Middle frontal gyrus (tissue), 1 donor: ENCODE measurements at regions not wholly inside any gene's neighbourhood (a gene's known extent, or its start where the extent isn't known, plus 50 kb on each side); places are given as distances from the start of the nearest gene placed in this dataset.

Experiments used
- DNase-seq: peaks from one replicate; pipeline ENCODE4 v3.0.0-alpha.2; 2015; ENCODE audit warnings: low spot score; ENCODE audit errors: extremely low spot score

DNA sequence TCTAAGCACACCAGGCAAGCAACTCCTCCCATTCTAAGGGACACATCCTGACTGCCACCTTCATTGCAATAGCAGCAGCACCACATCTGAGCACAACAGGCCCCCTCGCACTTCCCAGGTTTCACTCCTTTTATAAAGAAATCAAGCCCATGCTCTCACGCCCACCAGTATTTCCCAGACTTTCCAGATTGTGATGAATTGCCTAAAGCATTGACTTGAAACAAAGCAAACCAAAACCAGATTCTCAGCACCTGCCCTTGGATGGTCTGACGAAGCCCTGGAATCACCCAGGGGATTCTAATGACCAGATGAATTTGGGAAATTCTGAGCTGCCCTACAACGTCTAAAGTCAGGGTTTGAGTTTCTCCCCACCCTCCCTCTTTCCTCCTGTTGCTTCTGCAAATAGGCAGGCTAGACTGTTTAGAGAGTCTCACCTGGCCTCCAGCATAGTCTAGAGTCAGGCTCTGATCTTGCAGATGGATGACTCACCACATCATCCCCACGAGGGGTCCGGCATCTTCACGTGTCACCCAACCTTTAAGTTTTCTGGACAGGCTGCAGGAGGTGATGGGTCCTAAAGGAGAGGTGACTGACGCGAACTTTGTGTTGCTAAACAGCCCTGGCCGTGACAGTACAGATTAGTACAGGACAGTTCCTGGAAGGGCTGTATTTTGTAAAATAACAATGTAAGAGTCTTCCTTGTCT is 198.0 kb downstream of the SKIDA1 start:
- no peak for DNase-seq

DNA sequence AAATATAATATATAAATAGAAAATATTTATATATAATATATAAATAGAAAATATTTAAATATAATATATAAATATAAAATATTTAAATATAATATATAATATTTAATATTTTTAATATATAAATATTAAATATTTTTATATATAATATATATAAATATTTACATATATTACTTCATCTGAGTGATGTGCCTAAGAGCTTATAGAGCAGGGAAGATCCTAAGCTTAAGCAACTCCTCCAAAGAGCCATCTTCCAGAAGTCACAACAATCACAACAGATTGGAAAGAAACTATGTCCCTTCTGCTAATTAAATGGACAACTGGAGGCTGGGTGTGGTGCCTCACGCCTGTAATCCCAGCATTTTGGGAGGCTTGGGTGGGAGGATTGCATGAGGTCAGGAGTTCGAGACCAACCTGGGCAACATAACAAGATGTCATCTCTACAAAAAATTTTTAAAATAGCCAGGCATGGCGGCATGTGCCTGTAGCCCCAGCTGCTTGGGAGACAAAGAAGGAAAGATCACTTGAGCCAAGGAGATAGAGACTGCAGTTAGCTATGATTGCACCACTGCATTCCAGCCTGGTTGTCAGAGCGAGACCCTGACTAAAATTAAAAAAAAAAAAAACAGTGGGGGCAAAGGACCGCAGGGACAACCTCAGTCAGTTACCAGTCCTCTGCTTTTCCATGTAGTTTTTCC is 198.7 kb downstream of the SKIDA1 start:
- no peak for DNase-seq

DNA sequence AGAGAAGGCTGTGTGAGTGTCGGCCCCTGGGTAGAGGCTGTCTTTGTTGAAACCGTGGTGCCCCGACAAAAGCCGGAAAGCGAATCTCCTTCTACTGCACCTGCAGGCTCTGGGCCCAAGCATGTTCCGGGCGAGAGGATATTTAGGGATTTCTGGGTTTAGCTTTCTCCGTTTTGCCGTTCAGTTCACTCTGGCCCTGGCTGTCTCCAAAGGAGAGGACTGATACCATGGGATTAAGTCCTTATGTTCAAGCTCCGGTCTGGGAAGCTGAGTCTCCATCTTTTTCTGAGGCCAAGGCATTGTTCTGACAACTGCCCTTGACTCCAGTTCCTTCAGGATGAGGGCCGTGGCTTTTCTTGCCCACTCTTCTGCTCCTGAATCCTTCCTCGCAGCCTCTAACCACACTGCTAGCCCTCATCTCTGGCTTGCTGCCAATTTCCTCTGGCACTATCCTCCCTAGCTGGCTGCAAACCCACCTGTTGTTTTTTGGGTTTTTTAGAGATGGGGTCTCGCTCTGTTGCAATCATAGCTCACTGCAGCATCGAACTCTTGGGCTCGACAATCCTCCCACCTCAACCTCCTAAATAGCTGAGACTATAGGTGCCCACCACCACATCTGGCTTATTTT is 206.8 kb downstream of the SKIDA1 start:
- DNase-seq: no peak

DNA sequence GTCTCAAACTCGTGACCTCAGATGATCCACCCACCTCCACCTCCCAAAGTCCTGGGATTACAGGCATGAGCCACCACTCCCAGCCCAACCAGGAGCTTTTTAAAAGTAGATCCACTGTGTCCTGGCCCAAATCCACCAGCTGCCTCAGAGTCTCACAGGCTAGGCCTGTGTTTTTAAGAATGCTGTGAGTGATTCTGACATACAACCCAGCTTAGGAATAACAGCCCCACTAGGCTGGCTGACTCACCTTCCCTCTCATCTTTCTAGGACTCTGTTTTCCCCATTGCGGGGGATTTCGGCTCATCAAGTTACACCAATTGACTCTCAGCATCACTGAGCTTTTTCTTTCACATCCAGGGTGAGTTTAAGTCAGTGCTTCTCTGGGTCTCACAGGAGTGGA is 207.6 kb downstream of the SKIDA1 start:
- no peak for DNase-seq

- DNase-seq: no peak
Observed at GRCh38 chr10:21315645-21316220, 209.7 kb downstream of the SKIDA1 start.

- DNase-seq: no peak
Observed at GRCh38 chr10:21314906-21315644, 210.4 kb downstream of the SKIDA1 start.

GRCh38 chr10:21314111-21314626 is 211.3 kb downstream of the SKIDA1 start:
- no peak for DNase-seq

DNA sequence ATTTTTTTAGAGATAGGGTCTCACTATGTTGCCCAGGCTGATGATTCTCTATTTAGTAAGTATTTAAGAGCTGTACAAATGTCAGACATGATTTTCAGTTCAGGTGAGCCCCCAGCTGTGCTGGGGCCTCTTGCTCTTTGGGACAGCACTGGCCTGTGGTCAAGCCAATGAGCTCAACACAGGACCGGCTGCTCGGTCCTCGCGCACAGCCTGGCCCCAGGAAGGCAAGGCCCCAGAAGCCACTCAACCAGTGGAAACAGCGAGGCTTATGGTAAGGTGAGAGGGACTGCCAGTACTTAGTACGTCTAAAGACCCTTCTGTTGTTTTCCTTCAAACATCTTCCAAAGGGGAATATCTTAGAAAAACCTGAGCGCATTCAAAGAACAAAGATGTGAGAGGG is 211.8 kb downstream of the SKIDA1 start:
- DNase-seq: no peak

DNA sequence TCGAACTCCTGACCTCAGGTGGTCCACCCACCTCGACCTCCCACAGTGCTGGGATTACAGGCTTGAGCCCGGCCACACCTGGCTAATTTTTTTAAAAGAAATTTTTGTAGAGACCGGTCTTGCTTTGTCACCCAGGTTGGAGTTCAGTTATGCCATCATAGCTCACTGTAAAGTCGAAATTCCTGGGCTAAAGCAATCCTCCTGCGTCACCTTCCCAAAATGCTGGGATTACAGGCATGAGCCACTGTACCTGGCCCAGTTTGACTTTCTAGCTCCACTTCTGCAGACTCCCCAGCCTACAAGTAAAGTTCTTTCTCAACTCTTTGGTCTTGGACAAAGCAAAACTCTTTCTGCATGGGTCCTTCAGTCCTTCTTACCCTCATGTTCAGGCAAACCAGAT is 214.1 kb downstream of the SKIDA1 start:
- no peak for DNase-seq

DNA sequence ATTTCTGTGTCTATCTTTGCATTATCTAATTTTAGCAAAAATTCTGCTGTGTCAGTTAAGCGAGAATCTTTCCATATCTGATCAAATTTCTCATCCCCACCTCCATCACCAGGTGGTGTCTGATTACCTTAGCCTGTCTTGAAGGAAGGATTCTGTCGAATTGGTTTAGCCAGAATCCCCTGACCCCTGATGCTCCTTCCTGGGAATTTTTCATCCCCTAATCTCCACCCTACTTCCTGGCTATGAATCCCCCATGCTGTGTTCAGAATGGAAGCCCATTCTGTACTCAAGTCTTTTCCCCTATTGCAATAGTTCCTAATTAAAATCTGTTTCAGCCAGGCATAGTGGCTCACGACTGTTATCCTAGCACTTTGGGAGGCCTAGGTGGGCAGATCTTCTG is 216.1 kb downstream of the SKIDA1 start:
- DNase-seq: no peak

GRCh38 chr10:21308946-21309345 is 216.5 kb downstream of the SKIDA1 start:
- no peak for DNase-seq

GRCh38 chr10:21308018-21308417 is 217.5 kb downstream of the SKIDA1 start:
- no peak for DNase-seq

- no peak for DNase-seq
Observed at GRCh38 chr10:21304608-21305007, 220.9 kb downstream of the SKIDA1 start.

DNA sequence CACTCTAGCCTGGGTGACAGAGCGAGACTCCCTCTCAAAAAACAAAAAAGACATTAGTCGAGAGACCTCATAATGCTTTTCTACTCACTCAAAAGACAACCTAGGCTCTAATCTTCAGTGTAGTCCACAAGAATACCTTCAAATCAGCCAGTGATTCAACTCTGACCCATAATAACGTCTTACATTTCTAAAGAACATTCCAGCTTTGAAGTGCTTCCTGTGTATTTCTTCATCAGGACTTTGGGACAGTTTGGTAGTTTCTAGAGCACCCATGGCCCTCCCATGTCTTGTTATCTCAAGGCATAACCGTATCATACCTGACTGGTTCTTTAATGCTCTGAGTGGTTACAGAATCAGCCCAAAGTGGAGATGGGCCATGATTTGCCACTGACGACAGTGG is 221.3 kb downstream of the SKIDA1 start:
- DNase-seq: no peak

DNA sequence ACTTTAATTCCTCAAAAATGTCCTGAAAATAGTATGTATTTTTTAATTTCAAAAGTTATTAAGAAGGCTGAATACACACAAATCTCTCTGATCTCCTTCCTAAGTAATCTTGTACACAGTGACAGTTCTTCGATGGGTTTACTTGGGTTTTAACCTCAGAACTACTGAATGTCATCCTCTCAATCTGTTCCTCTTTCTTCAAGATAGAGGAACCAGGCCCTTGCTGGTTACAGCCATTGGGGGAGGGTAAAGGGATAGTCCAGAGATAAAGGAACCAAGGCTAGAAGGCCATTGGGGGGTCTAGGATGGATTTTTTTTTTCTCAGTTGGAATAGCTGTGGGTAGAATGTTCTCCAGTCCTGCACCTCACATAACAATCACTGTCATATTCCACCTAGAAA is 224.9 kb downstream of the SKIDA1 start:
- no peak for DNase-seq

DNA sequence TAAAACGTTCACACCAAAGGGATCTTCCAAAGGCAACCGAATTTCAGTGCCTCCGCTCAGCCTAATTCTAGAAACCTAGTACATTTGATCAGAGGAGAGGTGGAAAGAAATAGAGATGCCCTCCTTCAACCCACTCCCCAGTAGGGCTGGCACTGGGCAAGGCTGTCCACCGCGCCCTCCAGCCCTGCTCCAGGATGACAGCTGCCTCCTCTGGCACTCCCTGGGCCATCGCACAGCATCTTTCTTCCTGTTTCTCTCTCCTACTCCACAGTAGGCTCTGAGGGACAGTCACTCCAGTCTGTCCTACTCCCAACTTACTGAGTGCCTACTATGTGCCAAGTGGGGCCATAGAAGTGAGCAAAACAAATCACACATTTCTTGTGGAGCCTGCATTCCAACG is 226.2 kb downstream of the SKIDA1 start:
- DNase-seq: no peak

DNA sequence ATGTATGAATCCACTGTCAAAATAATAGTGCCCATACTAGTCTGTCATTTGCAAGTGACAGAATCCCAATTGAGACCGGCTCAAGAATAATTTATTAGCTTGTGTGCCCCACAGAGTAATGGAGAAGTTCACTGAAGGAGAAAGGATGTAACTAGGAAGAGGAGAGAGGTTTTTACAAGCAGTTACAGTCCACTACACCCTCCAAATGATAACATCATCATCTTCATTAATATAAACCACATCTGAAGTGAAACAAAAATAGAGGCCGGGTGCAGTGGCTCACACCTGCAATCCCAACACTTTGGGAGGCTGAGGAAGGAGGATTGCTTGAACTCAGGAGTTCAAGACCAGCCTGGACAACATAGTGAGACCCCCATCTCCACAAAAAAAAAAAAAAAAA is 226.8 kb downstream of the SKIDA1 start:
- DNase-seq: no peak

- DNase-seq: no peak
Observed at GRCh38 chr10:21297603-21298383, 227.7 kb downstream of the SKIDA1 start.

DNA sequence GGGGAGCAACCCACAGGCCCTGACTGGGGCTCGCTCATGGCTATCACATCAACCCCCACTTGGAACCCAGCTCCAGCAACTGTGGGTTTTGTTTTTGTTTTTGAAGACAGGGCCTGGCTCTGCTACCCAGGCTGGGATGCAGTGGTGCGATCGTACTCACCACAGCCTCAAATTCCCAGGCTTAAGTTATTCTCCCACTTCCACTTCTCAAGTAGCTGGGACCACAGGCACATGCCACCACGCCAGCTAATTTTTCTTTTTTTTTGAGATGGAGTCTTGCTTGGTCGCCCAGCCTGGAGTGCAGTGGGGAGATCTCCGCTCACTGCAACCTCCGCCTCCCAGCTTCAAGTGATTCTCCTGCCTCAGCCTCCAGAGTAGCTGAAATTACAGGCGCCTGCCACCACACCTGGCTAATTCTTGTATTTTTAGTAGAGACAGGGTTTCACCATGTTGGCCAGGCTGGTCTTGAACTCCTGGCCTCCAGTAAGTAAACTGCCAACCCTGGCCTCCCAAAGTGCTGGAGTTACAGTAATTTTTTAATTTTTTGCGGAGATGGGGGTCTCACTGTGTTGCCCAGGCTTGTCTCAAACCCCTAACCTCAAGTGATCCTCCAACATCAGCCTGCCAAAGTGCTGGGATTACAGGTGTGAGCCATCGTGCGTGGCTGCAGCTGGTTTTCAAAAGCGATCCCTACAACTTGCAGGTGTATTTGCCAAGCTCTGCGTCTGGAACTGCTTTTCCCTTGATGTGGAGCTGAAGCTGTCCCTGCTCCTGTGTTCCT is 228.7 kb downstream of the SKIDA1 start:
- DNase-seq: no peak
